ENCODE measurements at regions not wholly inside any gene's neighbourhood (a gene's known extent, or its start where the extent isn't known, plus 50 kb on each side); places are given as distances from the start of the nearest gene placed in this dataset.
A peak's percentile ranks its signal among the peaks of the same experiment; 100 is the strongest.

- TF ChIP-seq CTCF (IDR thresholded peaks at IDR 0.05) = peak; percentile 45
- TF ChIP-seq SIN3A (IDR thresholded peaks at IDR 0.05; ENCODE audit: borderline replicate concordance, low read depth, low read length) = no peak
- TF ChIP-seq EP300 (IDR thresholded peaks at IDR 0.05; ENCODE audit: borderline replicate concordance in 1 of 2, low read depth in 1 of 2, low read length in 1 of 2) = no peak
- no peak for TF ChIP-seq JUND (IDR thresholded peaks at IDR 0.05)
- no peak for TF ChIP-seq USF1 (IDR thresholded peaks at IDR 0.05; ENCODE audit: borderline replicate concordance, low read depth)
- peak; percentile 29; the same call in 1 of the 2 replicates for TF ChIP-seq RAD21 (IDR thresholded peaks at IDR 0.05; ENCODE audit: low read length)
- no peak for TF ChIP-seq POLR2AphosphoS5 (IDR thresholded peaks at IDR 0.05; ENCODE audit: low read depth, low read length)
- TF ChIP-seq USF2 (IDR thresholded peaks at IDR 0.05; ENCODE audit: borderline replicate concordance, low read depth, low read length) = no peak
- TF ChIP-seq GATA2 (CRISPR knock-in tag; IDR thresholded peaks at IDR 0.05) = no peak
- TF ChIP-seq FOSL2 (IDR thresholded peaks at IDR 0.05; ENCODE audit: borderline replicate concordance, low read depth) = no peak
- TF ChIP-seq MAX (IDR thresholded peaks at IDR 0.05; ENCODE audit: low read depth) = no peak
- TF ChIP-seq GABPA (IDR thresholded peaks at IDR 0.05; ENCODE audit: low read depth) = no peak
Observed at GRCh38 chr3:161925749-161926360, 429.2 kb downstream of the OTOL1 start.
